ENCODE measurements at regions not wholly inside any gene's neighbourhood (a gene's known extent, or its start where the extent isn't known, plus 50 kb on each side); places are given as distances from the start of the nearest gene placed in this dataset.

- no peak for TF ChIP-seq CTCF (IDR thresholded peaks at IDR 0.05)
- TF ChIP-seq POLR2A (IDR thresholded peaks at IDR 0.05): no peak
Measured at GRCh38 chr1:105270966-105271365, 1521.3 kb downstream of the AMY1C start.

All from testis (tissue), 2 donors.